Vagina (tissue), 2 donors: ENCODE measurements at regions not wholly inside any gene's neighbourhood (a gene's known extent, or its start where the extent isn't known, plus 50 kb on each side); places are given as distances from the start of the nearest gene placed in this dataset.

Experiments
- DNase-seq, 2 donors: peaks; one replicate each; pipeline ENCODE4 v3.0.0-alpha.2; 2017; ENCODE audit errors: extremely low spot score in 2 of 2
- H3K27ac ChIP-seq: fragments of 200-600 bp; sonication (generic); one replicate; pipeline ENCODE4 v1.5.1; 2019
- H3K27me3 ChIP-seq: fragments of 200-600 bp; sonication (generic); one replicate; pipeline ENCODE4 v1.5.1; 2019
- H3K36me3 ChIP-seq, 2 donors: fragments of 200-600 bp; sonication (generic); one replicate each; pipeline ENCODE4 v1.5.1; 2017 to 2019
- H3K4me1 ChIP-seq: fragments of 200-600 bp; sonication (generic); one replicate; pipeline ENCODE4 v1.5.1; 2019
- H3K4me3 ChIP-seq, 2 donors: fragments of 200-600 bp; sonication (generic); 1 replicate in 1 of 2; 2 replicates in 1 of 2; pipeline ENCODE4 v1.5.1; 2016 to 2019
- H3K9me3 ChIP-seq: fragments of 200-600 bp; sonication (generic); one replicate; pipeline ENCODE4 v1.5.1; 2019
- POLR2A ChIP-seq, 2 donors: fragments of 450-650 bp; IDR thresholded peaks; one replicate each; pipeline ENCODE4 v1.6.1; 2017; ENCODE audit warnings: antibody characterized with exemption in 2 of 2, mild to moderate bottlenecking in 2 of 2, moderate library complexity in 2 of 2
- POLR2AphosphoS5 ChIP-seq, 2 donors: sonication (generic); formaldehyde crosslinking; IDR thresholded peaks; one replicate each; pipeline ENCODE4 v1.9.0; 2017; ENCODE audit warnings: antibody characterized with exemption in 2 of 2, mild to moderate bottlenecking in 2 of 2, low read depth in 1 of 2; ENCODE audit not compliant: insufficient read depth in 1 of 2
- intact Hi-C: fragments of 100-400 bp; cut with DNase I; formaldehyde crosslinking; loops from one replicate; pipeline ENCODE4 v1.15.1; 2023
- TF ChIP-seq, protein P1 (sequence below), 3 experiments: fragments of 450-650 bp in 2 of 3; fragments of 200-600 bp in 1 of 3; sonication (generic) in 1 of 3; IDR thresholded peaks; one replicate each; pipeline ENCODE4 v1.5.1; 2017 to 2019; ENCODE audit warnings: antibody characterized with exemption in 3 of 3, mild to moderate bottlenecking in 2 of 3, moderate library complexity in 2 of 3

DNA sequence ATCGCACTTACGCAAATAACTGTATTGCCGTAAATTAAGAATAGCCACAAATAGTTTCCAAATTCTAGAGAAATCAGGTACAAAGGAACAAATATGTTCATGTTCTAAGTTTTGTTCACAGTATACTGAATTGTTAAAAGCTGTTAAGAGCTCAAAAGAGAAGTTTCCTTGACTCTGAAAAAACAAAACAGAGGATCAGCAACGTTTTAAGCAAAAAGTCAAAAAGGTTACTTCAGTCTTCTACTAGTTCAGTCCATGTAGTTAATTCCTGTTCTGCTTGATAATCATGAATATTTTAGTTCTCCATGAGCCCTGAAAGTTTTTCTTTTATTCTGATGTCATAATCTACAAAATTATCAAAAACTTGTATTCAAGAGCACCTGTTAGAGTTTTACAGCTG is 128.6 kb upstream of the MAST4 start:
- Histone ChIP-seq H3K27me3 (no peaks in the 10 kb centered on the region), H3K4me1 (no peaks in the 10 kb centered on the region), H3K9me3 (no peaks in the 10 kb centered on the region), H3K4me3 (no peak overlapping the region), H3K36me3 (no peaks in the 10 kb centered on the region), H3K27ac (no peak overlapping the region)
- DNase-seq, result no peak
- TF ChIP-seq, protein P1, sequence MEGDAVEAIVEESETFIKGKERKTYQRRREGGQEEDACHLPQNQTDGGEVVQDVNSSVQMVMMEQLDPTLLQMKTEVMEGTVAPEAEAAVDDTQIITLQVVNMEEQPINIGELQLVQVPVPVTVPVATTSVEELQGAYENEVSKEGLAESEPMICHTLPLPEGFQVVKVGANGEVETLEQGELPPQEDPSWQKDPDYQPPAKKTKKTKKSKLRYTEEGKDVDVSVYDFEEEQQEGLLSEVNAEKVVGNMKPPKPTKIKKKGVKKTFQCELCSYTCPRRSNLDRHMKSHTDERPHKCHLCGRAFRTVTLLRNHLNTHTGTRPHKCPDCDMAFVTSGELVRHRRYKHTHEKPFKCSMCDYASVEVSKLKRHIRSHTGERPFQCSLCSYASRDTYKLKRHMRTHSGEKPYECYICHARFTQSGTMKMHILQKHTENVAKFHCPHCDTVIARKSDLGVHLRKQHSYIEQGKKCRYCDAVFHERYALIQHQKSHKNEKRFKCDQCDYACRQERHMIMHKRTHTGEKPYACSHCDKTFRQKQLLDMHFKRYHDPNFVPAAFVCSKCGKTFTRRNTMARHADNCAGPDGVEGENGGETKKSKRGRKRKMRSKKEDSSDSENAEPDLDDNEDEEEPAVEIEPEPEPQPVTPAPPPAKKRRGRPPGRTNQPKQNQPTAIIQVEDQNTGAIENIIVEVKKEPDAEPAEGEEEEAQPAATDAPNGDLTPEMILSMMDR (IDR thresholded peaks at IDR 0.05), result no peak
- TF ChIP-seq POLR2A (IDR thresholded peaks at IDR 0.05) (no peak), POLR2AphosphoS5 (IDR thresholded peaks at IDR 0.05; ENCODE audit: insufficient read depth in 1 of 2, low read depth in 1 of 2) (no peak)
- intact Hi-C loops, result no loop called here

- Histone ChIP-seq H3K36me3 (no peaks in the 10 kb centered on the region), H3K4me3 (no peak overlapping the region), H3K27me3 (no peaks in the 10 kb centered on the region), H3K27ac (no peak overlapping the region), H3K9me3 (no peaks in the 10 kb centered on the region), H3K4me1 (no peaks in the 10 kb centered on the region)
- intact Hi-C loops, result no loop called here
- TF ChIP-seq, protein P1 (IDR thresholded peaks at IDR 0.05), result no peak
- TF ChIP-seq POLR2AphosphoS5 (IDR thresholded peaks at IDR 0.05; ENCODE audit: insufficient read depth in 1 of 2, low read depth in 1 of 2) (no peak), POLR2A (IDR thresholded peaks at IDR 0.05) (no peak)
- no peak for DNase-seq
These were observed 126.5 kb upstream of the MAST4 start for GRCh38 chr5:66469684-66470083.

DNA sequence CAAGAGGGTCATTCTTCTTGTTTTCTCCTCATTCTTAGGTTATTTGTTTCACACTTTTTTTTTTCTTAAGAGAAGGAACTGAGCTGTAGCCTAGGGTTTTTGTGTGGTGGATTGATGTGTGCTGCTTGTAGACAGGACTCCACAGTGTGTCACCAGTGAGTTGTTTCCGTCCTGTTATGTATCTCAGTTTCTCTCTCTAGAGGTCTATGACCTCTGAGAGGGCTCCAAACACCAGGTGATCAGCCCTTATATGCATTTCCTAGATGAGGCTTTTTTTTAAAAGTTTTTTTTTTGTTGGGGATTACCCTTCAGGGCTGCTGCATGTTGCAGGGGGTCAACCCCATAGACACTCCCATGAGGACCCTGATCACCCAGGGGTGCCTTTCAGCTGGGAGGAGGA is 124.2 kb upstream of the MAST4 start:
- TF ChIP-seq, protein P1 (IDR thresholded peaks at IDR 0.05), result no peak
- intact Hi-C loops, result no loop called here

DNA sequence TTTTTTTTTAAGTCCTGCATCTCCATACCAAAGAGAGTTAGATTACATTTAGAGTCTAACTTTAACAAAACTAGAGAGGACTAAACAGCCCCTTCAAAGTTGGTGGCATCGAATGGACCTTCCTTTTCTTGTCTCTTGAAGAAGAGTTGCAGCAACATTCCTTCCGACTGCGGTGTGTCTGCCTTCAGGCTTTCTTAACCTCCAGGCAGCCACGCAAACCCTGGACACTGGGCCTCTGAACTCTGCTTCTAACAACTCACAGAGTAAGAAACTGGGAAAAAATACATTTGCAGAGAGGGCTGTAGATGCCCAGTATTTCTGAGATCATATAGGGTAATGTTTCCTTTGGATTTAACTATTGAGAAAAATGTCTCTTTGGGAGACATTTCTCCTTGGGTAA is 120.5 kb upstream of the MAST4 start:
- Histone ChIP-seq H3K36me3 (no peaks in the 10 kb centered on the region), H3K9me3 (no peaks in the 10 kb centered on the region), H3K27me3 (no peaks in the 10 kb centered on the region), H3K4me1 (no peaks in the 10 kb centered on the region), H3K27ac (no peak overlapping the region), H3K4me3 (no peak overlapping the region)
- DNase-seq, result no peak
- TF ChIP-seq POLR2A (IDR thresholded peaks at IDR 0.05) (no peak), POLR2AphosphoS5 (IDR thresholded peaks at IDR 0.05; ENCODE audit: insufficient read depth in 1 of 2, low read depth in 1 of 2) (no peak)
- TF ChIP-seq, protein P1 (IDR thresholded peaks at IDR 0.05), result no peak
- intact Hi-C loops, result no loop called here

More for the DNA sequence above, 124.2 kb upstream of the MAST4 start:
- Histone ChIP-seq H3K9me3 (no peaks in the 10 kb centered on the region), H3K27ac (no peak overlapping the region), H3K4me3 (no peak overlapping the region), H3K4me1 (no peaks in the 10 kb centered on the region), H3K27me3 (no peaks in the 10 kb centered on the region), H3K36me3 (no peaks in the 10 kb centered on the region)
- no peak for DNase-seq

DNA sequence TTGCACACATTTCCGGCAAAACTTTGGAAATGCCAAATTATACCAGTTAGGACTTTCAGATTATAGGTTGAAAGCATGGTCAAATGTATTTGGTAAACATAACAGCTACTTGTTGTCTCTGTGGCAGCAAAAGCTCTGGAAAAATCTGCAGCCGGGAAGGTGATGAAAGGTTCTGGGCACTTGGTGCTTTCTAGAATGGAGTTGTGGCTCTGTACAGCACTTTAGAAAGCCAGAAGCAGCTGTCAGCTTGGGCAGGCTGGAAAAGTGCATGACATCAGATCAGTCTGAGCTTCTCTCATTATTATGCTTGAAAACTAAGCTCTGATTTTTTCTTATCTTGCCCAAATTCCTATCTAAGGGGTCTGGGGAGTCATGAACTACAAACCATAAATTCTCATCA is 118.6 kb upstream of the MAST4 start:
- no peaks in the 10 kb centered on the region for H3K27me3 ChIP-seq
- no peaks in the 10 kb centered on the region for H3K4me1 ChIP-seq
- no peaks in the 10 kb centered on the region for H3K9me3 ChIP-seq
- DNase-seq, result no peak
- H3K4me3 ChIP-seq, result no peak overlapping the region
- intact Hi-C loops, result no loop called here
- TF ChIP-seq, protein P1 (IDR thresholded peaks at IDR 0.05), result no peak
- no peak for TF ChIP-seq POLR2A (IDR thresholded peaks at IDR 0.05)
- TF ChIP-seq POLR2AphosphoS5 (IDR thresholded peaks at IDR 0.05; ENCODE audit: insufficient read depth in 1 of 2, low read depth in 1 of 2), result no peak
- no peaks in the 10 kb centered on the region for H3K36me3 ChIP-seq
- no peak overlapping the region for H3K27ac ChIP-seq
